ENCODE measurements at regions not wholly inside any gene's neighbourhood (a gene's known extent, or its start where the extent isn't known, plus 50 kb on each side); places are given as distances from the start of the nearest gene placed in this dataset.

DNA sequence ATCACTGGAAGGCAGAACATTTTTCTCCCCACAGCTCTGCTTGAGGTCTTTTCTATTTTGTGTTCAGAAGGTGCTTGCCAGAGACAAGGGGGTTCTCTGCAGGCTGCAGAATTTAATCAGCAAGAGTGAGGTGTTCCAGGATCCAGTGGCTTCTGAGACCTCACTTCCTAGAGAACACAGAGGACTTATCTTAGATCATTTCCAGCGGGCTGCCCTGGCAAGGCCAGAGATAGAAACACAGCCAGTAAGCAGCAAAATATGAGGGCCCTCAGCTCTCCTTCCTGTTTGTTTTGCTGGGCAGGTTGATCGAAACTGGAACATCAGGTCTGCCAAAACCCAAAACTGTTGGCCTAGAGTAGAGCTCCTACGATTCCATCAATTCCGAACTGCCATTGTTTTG is 187.3 kb downstream of the DIRAS2 start:
- Histone ChIP-seq H3K27me3 (ENCODE audit: insufficient read depth, low read length) (no peaks in the 10 kb centered on the region), H3K4me1 (ENCODE audit: insufficient read depth, low read length) (no peaks in the 10 kb centered on the region), H3K9me3 (ENCODE audit: low read depth, low read length) (no peaks in the 10 kb centered on the region), H3K4me2 (ENCODE audit: insufficient read depth, low read length) (no peak overlapping the region), H4K20me1 (ENCODE audit: insufficient read depth, low read length) (no peaks in the 10 kb centered on the region), H2AFZ (ENCODE audit: low read length) (no peak overlapping the region), H3K4me3 (ENCODE audit: insufficient read depth, low read length) (no peak overlapping the region), H3K27ac (ENCODE audit: low read depth, low read length) (no peak overlapping the region), H3K36me3 (ENCODE audit: insufficient read depth, low read length) (no peaks in the 10 kb centered on the region), H3K79me2 (ENCODE audit: insufficient read depth, low read length) (no peaks in the 10 kb centered on the region)
- TF ChIP-seq, protein P1, sequence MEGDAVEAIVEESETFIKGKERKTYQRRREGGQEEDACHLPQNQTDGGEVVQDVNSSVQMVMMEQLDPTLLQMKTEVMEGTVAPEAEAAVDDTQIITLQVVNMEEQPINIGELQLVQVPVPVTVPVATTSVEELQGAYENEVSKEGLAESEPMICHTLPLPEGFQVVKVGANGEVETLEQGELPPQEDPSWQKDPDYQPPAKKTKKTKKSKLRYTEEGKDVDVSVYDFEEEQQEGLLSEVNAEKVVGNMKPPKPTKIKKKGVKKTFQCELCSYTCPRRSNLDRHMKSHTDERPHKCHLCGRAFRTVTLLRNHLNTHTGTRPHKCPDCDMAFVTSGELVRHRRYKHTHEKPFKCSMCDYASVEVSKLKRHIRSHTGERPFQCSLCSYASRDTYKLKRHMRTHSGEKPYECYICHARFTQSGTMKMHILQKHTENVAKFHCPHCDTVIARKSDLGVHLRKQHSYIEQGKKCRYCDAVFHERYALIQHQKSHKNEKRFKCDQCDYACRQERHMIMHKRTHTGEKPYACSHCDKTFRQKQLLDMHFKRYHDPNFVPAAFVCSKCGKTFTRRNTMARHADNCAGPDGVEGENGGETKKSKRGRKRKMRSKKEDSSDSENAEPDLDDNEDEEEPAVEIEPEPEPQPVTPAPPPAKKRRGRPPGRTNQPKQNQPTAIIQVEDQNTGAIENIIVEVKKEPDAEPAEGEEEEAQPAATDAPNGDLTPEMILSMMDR (IDR thresholded peaks at IDR 0.05; ENCODE audit: extremely low read depth, low read depth, low read length), result no peak
- no peak for DNase-seq (ENCODE audit: insufficient read length, low spot score, missing footprints)

DNA sequence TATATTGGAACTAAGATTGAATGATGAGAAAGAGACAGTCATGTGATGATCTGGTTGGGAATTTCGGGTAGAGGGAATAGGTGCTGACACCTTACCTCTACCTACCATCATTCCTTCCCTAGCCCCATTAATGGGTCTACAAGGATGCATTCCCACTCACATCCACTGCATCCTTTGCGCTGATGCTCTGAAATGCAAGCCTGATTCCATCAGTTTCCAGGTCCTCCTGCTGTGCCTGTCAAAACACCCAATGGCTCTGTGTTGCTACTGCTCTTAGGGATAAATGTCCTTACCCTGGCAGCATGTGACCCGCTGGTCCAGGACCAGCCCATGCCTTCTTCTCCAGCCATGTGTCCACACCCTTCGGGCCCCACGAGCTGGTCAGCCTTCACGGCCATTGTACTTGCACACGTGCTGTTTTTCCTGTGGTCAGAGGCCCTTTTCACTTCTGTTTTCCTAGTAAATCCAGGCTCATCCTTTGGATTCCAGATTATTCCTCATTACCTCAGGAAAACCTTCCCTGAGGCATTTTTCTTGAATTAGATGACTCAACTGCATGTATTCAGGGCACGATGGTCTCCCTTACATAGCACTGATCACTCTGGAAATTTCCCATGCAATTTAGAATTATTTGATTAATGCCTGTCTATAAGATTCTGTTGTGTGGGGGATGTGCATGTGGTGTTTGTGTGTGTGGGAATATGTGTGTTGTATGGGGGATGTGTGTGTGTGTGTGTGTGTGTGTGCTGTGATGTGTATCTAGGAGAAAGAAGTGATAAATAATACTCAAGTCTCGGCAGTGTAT is 185.0 kb downstream of the DIRAS2 start:
- H3K9me3 ChIP-seq (ENCODE audit: low read depth, low read length), result no peaks in the 10 kb centered on the region
- TF ChIP-seq, protein P1 (IDR thresholded peaks at IDR 0.05; ENCODE audit: extremely low read depth, low read depth, low read length), result no peak
- H3K27me3 ChIP-seq (ENCODE audit: insufficient read depth, low read length), result no peaks in the 10 kb centered on the region
- H3K4me1 ChIP-seq (ENCODE audit: insufficient read depth, low read length), result no peaks in the 10 kb centered on the region
- H3K27ac ChIP-seq (ENCODE audit: low read depth, low read length), result no peak overlapping the region
- H4K20me1 ChIP-seq (ENCODE audit: insufficient read depth, low read length), result no peaks in the 10 kb centered on the region
- no peak overlapping the region for H3K4me3 ChIP-seq (ENCODE audit: insufficient read depth, low read length)
- H2AFZ ChIP-seq (ENCODE audit: low read length), result no peak overlapping the region
- H3K36me3 ChIP-seq (ENCODE audit: insufficient read depth, low read length), result no peaks in the 10 kb centered on the region
- no peak overlapping the region for H3K4me2 ChIP-seq (ENCODE audit: insufficient read depth, low read length)
- peak; percentile 11 for DNase-seq (ENCODE audit: insufficient read length, low spot score, missing footprints)
- no peaks in the 10 kb centered on the region for H3K79me2 ChIP-seq (ENCODE audit: insufficient read depth, low read length)

DNA sequence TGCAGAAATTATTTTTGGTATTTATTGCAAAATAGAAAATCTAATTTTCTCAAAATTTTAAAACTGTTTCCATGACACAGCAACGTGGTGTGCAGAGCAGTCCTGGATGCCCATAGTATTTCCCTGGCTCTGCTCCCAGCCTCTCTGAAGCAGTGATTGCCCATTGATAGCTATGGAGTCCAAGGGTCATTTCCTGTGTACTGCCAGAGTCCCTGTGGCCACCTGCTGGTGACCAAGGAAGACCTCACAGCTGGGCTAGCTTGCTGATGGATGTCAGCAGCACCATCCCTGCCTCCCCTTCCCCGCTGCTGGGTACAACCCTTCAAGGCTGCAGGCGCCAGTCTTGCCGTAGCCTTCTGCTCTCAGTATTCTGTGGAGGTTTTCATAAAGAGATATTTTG is 184.1 kb downstream of the DIRAS2 start:
- Histone ChIP-seq H3K4me1 (ENCODE audit: insufficient read depth, low read length) (no peaks in the 10 kb centered on the region), H4K20me1 (ENCODE audit: insufficient read depth, low read length) (no peaks in the 10 kb centered on the region), H3K4me3 (ENCODE audit: insufficient read depth, low read length) (no peak overlapping the region), H3K79me2 (ENCODE audit: insufficient read depth, low read length) (no peaks in the 10 kb centered on the region), H3K4me2 (ENCODE audit: insufficient read depth, low read length) (no peak overlapping the region), H2AFZ (ENCODE audit: low read length) (no peak overlapping the region), H3K9me3 (ENCODE audit: low read depth, low read length) (no peaks in the 10 kb centered on the region), H3K36me3 (ENCODE audit: insufficient read depth, low read length) (no peaks in the 10 kb centered on the region), H3K27me3 (ENCODE audit: insufficient read depth, low read length) (no peaks in the 10 kb centered on the region), H3K27ac (ENCODE audit: low read depth, low read length) (no peak overlapping the region)
- no peak for DNase-seq (ENCODE audit: insufficient read length, low spot score, missing footprints)
- TF ChIP-seq, protein P1 (IDR thresholded peaks at IDR 0.05; ENCODE audit: extremely low read depth, low read depth, low read length), result no peak

DNA sequence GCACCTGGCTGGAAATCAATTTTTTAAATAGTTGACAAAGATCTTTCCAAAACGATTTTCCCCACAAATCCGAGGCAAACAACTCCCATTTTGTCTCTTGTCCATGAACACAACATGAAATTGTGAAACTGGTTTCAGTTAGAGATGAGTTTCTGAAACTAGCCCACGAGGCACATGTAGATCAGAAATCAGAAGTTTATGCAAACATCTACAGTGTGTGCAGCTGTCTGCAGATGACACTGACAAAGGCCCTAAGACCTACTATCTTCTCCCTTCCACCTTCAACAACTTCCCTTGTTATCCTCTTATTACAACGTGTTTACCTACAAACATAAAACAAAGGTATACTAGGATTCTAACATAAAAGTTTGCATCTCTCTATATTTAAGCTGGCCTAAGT is 183.3 kb downstream of the DIRAS2 start:
- no peaks in the 10 kb centered on the region for H3K36me3 ChIP-seq (ENCODE audit: insufficient read depth, low read length)
- TF ChIP-seq, protein P1 (IDR thresholded peaks at IDR 0.05; ENCODE audit: extremely low read depth, low read depth, low read length), result no peak
- H3K9me3 ChIP-seq (ENCODE audit: low read depth, low read length), result no peaks in the 10 kb centered on the region
- no peak overlapping the region for H3K4me3 ChIP-seq (ENCODE audit: insufficient read depth, low read length)
- H4K20me1 ChIP-seq (ENCODE audit: insufficient read depth, low read length), result no peaks in the 10 kb centered on the region
- H3K4me2 ChIP-seq (ENCODE audit: insufficient read depth, low read length), result no peak overlapping the region
- DNase-seq (ENCODE audit: insufficient read length, low spot score, missing footprints), result no peak
- H3K79me2 ChIP-seq (ENCODE audit: insufficient read depth, low read length), result no peaks in the 10 kb centered on the region
- no peaks in the 10 kb centered on the region for H3K27me3 ChIP-seq (ENCODE audit: insufficient read depth, low read length)
- H3K27ac ChIP-seq (ENCODE audit: low read depth, low read length), result no peak overlapping the region
- H3K4me1 ChIP-seq (ENCODE audit: insufficient read depth, low read length), result no peaks in the 10 kb centered on the region
- H2AFZ ChIP-seq (ENCODE audit: low read length), result no peak overlapping the region
